ENCODE measurements at regions not wholly inside any gene's neighbourhood (a gene's known extent, or its start where the extent isn't known, plus 50 kb on each side); places are given as distances from the start of the nearest gene placed in this dataset.

DNA sequence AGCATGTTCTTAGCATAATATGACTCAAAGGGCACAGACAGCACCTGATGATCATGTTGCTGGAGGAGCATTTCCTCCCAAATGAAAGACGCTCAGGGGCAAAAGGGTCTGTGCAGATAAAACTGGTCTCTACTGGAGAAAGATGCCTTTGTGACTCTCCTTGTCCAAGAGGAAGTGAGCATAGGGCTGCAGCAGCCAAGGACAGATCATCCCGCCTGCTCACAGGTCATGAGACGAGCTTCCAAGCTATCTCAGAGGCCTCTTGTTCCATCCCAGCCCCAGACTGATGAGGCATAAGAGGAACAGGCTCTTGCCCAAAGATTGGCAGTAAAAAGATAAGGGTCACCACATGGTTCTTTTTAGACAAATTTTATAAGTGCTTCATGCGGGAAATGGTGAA lies 141.8 kb downstream of the KATNIP start:
- TF ChIP-seq GATA2 (IDR thresholded peaks at IDR 0.05; ENCODE audit: low read depth, low read length) (no peak), GATA3 (IDR thresholded peaks at IDR 0.05; ENCODE audit: low read depth, low read length) (no peak)

DNA sequence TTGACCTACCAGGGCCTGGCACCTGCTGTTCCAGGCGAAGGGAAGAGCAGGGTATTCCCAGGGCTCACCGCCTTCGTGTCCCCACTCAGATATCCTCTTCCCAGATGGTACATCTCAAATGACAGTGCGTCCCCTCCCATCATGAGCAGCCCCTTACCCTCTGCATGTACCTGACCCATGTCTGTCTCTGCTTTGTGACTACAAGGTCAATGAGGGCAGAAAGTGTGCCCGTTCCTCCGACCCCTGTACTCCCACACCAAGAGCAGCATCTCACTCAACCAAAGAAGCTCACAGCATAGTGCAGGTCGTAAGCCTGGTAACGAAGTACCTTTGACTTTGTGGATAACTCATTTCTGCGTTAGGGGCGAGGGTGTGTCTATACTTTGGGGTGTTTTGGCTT lies 142.6 kb downstream of the KATNIP start:
- TF ChIP-seq GATA3 (IDR thresholded peaks at IDR 0.05; ENCODE audit: low read depth, low read length) (no peak), GATA2 (IDR thresholded peaks at IDR 0.05; ENCODE audit: low read depth, low read length) (no peak)

DNA sequence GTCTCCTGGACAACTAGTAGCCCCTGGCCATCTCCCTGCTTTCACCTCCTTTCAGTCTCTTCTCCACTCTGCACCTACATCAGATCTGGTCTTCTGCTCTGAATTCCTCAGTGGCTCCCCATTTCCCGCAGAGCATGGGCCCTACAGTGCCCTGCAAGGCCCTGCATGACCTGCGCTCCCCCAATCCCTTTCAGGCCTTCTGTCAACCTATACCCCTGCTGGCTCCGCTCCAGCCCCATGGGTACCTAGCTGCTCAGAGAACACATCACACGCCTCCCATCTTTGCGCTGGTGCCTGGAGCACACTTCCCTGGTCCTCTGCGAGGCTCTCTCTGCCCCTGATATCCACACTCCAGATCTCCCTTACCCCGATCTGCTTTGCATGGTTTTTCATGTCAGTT lies 145.2 kb downstream of the KATNIP start:
- no peak for TF ChIP-seq GATA2 (IDR thresholded peaks at IDR 0.05; ENCODE audit: low read depth, low read length)

DNA sequence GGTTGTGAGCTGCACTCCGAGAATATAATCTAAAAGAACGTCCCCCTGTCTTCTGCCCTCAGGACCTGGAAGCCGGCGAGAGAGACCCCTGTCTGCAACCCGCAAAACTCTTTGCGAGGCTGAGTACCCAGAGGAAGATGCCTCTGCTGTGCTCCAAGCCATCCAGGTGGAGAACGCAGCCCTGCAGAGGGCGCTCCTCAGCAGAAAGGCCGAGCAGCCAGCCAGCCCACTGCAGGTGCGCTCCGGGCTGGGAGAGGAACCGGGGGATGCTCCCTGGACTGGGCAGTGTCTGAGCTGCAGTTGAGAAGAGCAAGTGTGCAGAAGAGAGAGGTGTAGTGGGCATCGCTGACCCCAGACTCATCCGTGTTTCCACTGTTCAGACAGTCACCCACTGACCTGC lies 148.3 kb downstream of the KATNIP start:
- TF ChIP-seq GATA2 (IDR thresholded peaks at IDR 0.05; ENCODE audit: low read depth, low read length) = no peak
- TF ChIP-seq GATA3 (IDR thresholded peaks at IDR 0.05; ENCODE audit: low read depth, low read length) = no peak

DNA sequence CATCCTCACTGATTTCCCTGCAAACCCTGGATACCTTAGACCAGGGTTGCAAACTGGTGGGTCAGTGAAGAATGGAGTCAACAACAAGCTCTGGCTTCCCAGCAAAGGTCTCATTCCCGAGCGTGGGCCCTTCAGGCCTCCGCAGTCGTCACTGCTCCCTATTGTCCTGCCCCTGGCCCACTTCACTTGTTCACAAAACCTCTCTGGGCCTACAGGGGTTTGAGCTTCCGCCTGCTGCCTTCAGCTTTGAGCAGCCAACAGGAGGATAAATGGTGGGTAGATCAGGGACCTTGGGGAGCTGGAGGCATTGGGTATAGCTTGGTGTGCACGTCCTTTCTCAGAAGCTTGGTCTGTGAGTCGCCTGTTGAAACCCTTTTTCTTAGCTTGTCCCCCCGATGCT lies 148.8 kb downstream of the KATNIP start:
- TF ChIP-seq GATA3 (IDR thresholded peaks at IDR 0.05; ENCODE audit: low read depth, low read length) (no peak), GATA2 (IDR thresholded peaks at IDR 0.05; ENCODE audit: low read depth, low read length) (no peak)

DNA sequence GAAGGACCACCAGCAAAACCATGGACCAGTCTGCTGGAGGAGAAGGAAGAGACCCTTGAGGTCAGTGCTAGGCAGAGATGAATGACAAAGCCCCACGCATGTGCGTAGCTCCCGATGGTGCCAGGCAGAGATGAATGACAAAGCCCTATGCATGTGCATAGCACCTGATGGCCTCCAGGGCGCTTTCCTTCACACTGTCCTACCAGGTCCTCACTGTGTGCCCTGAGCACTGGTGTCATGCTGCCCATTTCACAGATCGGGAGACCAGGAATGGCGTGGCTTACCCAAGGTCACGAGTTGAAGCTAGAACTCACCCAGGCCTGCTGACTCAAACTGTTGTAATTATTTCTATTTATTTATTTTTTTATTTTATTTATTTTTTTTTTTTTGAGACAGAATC lies 149.6 kb downstream of the KATNIP start:
- TF ChIP-seq GATA3 (IDR thresholded peaks at IDR 0.05; ENCODE audit: low read depth, low read length) = no peak
- TF ChIP-seq GATA2 (IDR thresholded peaks at IDR 0.05; ENCODE audit: low read depth, low read length) = no peak

DNA sequence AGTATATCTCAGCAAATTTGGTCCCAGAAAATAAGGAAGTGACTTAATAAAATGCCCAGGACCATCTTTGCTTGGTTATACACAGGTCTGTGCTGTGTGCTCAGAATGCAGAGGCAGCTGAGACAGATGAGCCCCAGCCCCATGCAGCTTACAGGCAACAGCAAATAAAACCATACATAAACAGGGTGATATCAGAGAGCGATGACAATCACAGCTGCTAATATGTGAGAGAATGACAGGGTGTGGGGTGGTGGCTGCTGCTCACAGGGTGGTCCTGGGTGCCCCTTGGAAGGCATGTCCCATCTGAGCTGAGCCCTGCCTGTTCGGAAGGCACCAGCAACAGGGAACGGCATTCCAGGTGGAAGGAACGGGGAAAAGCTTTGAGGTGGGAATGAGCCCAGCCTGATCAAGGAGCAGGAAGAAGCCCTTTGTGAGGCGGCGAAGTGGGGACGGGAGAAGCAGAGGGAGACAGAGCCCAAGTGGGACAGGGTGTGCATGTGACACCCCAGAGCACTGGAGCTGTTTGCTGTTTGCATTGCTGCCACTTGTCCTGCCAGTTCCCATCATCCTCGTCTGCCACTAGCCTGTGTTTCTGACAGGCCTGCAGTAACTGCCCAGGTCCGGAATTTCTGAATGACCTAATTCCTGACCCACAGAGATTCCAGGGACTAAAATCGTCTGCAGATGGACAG lies 150.5 kb downstream of the KATNIP start:
- TF ChIP-seq GATA3 (IDR thresholded peaks at IDR 0.05; ENCODE audit: low read depth, low read length) = no peak
- no peak for TF ChIP-seq GATA2 (IDR thresholded peaks at IDR 0.05; ENCODE audit: low read depth, low read length)

DNA sequence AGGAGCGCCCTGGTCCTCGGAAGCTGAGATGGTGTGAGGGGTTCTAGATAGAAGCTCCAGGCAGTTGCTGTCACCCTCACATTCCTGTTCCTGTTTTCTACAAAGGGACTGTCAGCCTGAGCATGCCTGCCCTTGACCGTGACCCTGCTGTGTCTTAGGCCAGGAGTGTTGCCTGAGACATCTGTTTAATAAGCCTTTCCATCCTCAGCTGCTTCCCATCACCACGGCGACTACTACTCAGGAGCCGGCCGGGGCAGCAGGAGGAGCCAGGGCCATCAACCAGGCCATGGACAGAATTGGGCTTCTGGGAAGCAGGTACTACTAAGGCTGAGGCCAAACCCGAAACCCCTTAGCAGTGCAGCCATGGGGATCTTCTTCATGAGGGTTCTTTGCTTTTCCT lies 151.4 kb downstream of the KATNIP start:
- no peak for TF ChIP-seq GATA3 (IDR thresholded peaks at IDR 0.05; ENCODE audit: low read depth, low read length)
- no peak for TF ChIP-seq GATA2 (IDR thresholded peaks at IDR 0.05; ENCODE audit: low read depth, low read length)

DNA sequence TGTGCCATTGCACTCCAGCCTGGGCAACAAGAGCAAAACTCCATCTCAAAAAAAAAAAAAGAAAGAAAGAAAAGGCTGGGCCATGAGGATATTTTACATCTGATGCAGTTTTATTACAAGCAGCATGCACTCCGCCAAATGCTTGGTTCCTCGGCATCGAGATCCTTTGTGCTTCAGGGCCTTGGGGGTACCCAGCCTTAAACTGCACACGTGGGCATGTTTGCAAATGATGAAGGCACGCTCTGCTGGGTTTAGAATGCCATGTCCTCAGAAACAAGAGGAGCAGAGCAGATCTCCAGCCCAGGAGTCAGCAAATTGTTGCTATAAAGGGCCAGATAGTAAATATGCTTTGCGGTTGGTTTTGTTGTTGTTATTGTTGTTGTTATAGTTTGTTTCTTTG lies 153.2 kb downstream of the KATNIP start:
- TF ChIP-seq GATA3 (IDR thresholded peaks at IDR 0.05; ENCODE audit: low read depth, low read length) (no peak), GATA2 (IDR thresholded peaks at IDR 0.05; ENCODE audit: low read depth, low read length) (no peak)

DNA sequence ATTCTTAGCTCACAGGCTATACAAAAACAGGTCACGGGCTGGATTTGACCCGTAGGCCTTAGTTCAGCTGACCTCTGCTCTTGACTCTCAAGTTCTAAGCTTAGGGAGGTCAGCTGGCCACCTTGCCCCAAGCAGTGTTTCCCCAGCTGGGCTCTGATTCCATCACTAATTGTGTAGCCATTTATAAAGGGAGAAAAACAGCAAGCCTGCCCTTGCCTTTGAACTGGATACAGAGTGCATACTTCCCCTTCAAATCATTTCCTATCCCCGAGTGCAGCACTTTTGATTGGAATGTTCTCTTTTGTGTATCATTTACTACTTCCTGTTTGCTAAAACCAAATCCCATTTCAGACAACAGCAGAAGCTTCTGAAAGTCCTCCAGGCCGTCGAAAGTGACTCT lies 153.6 kb downstream of the KATNIP start:
- no peak for TF ChIP-seq GATA2 (IDR thresholded peaks at IDR 0.05; ENCODE audit: low read depth, low read length)
- TF ChIP-seq GATA3 (IDR thresholded peaks at IDR 0.05; ENCODE audit: low read depth, low read length) = no peak

DNA sequence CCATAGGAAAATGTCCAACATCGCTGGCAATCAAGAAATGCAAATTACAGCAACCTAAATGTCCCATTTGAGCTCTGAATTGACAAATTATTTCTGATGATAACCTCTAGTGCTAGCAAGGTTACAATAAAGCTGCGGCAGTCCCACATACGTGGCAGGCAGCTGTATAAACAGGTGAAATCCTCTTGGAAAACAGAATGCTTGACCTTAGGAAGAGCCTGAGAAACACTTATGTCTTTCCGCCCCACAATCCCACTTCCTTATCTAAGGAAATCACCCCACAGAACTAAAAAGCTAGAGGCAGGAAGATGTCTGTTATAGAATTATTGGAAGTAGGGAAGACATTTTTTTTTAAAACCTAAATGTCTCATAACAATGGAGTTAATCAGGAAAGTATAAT lies 154.3 kb downstream of the KATNIP start:
- TF ChIP-seq GATA3 (IDR thresholded peaks at IDR 0.05; ENCODE audit: low read depth, low read length) = no peak
- no peak for TF ChIP-seq GATA2 (IDR thresholded peaks at IDR 0.05; ENCODE audit: low read depth, low read length)

DNA sequence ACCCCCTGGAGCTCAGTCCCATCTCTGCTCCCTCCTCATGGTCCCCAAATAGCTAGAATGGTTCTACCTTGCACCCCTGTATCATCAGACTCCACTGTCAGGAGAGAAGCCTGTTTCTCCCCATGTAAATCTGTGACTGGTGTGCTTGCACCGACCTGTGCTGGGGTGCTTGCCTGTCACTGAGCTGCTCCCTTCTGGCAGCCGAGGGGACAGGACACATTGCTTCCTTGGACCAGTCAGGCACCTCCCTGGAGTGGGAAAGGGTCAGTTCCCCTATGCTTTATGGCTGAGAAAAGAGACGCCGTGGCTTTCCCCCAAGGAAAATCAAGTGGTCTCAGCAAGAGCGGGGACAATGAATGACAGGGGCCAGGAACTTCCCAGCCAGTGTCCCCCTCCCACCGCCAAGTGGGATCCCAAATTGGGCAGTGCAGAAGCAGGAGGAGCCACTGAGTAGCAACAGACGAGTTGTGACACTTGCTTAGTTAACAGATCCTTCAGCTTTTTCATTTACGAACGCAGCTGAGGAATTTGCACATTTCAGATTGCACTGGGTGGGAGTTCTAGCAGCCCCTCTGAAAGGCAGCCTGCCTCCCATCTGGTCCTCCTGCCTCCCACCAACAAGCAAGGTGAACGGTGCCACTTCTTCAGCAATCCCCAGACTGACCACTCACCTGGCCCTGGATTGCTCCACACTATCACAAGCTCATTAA lies 156.4 kb downstream of the KATNIP start:
- TF ChIP-seq GATA2 (IDR thresholded peaks at IDR 0.05; ENCODE audit: low read depth, low read length) (no peak), GATA3 (IDR thresholded peaks at IDR 0.05; ENCODE audit: low read depth, low read length) (no peak)

DNA sequence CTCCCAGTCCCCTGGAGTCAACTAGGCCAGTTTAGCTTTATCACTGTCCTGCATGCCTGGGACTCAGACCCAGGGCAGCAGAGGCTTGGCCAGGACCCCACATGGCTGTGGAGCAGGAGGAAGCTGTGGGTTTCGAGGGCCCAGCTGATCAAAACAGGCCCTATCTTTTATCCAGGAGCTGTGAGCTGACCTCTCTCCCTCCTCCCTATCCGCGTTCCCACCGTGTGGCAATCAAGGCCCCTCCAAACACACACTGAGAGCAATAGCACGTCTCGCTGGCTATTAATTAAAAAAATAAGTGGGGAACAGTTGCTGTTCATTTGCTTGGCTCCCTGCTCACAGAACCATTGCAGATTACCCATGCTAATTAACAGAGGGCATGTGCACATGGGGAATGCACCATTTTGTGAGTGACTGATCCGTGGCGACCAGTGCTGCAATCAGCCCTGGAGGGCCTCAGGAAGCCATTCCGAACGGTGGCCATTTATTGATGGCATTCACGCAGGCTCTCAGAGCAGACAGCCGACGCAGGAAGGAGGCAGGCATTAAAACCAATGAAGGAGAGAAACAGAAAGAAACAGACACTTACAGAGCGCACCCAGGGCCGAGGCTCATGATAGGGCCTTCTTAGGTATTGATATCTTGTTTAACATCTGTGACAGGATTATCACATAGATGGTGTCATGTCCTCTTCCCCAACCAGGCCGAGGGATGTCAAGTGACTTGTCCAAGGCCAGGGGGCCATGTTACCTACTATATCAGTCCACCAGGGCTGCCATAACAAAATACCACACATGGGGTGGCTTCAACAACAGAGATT lies 157.1 kb downstream of the KATNIP start:
- TF ChIP-seq GATA3 (IDR thresholded peaks at IDR 0.05; ENCODE audit: low read depth, low read length) (no peak), GATA2 (IDR thresholded peaks at IDR 0.05; ENCODE audit: low read depth, low read length) (no peak)

DNA sequence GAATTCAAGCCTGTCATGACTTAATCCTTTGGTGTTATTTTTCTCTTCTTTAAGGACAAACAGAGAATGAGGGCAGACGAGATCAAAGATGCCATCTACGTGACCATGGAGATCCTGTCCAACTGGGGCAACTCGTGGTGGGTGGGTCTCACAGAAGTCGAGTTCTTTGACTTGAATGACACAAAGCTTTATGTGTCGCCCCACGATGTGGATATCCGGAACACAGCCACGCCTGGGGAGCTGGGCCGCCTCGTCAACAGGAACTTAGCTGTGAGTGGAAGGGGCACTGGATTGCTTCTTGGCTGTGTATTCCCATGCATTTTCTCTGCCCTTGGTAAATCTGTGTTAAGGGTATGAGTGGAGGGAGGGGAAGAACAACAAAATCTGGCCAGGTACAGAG lies 158.7 kb downstream of the KATNIP start:
- TF ChIP-seq GATA2 (IDR thresholded peaks at IDR 0.05; ENCODE audit: low read depth, low read length) (no peak), GATA3 (IDR thresholded peaks at IDR 0.05; ENCODE audit: low read depth, low read length) (no peak)
